ENCODE measurements at regions not wholly inside any gene's neighbourhood (a gene's known extent, or its start where the extent isn't known, plus 50 kb on each side); places are given as distances from the start of the nearest gene placed in this dataset.

GRCh38 chr5:175282611-175283225 lies 161.3 kb downstream of the DRD1 start:
- Histone ChIP-seq H3K9ac (ENCODE audit: low read length) (no peak overlapping the region), H3K4me3 (ENCODE audit: low read depth in 1 of 2, low read length in 2 of 2) (no peak overlapping the region), H3K36me3 (ENCODE audit: insufficient read depth, low read length) (no peaks in the 10 kb centered on the region), H3K27me3 (ENCODE audit: control insufficient read depth in 1 of 2, insufficient read depth in 2 of 2, low read length in 2 of 2) (no peaks in the 10 kb centered on the region), H3K9me3 (ENCODE audit: low read length) (no peaks in the 10 kb centered on the region), H3K27ac (ENCODE audit: low read depth, low read length) (no peak overlapping the region), H3K4me1 (ENCODE audit: insufficient read depth, low read length) (no peaks in the 10 kb centered on the region)

GRCh38 chr5:175281714-175282113 lies 162.3 kb downstream of the DRD1 start:
- H3K4me1 ChIP-seq (ENCODE audit: insufficient read depth, low read length) = no peaks in the 10 kb centered on the region
- no peaks in the 10 kb centered on the region for H3K36me3 ChIP-seq (ENCODE audit: insufficient read depth, low read length)
- no peaks in the 10 kb centered on the region for H3K27me3 ChIP-seq (ENCODE audit: control insufficient read depth in 1 of 2, insufficient read depth in 2 of 2, low read length in 2 of 2)
- H3K27ac ChIP-seq (ENCODE audit: low read depth, low read length) = no peak overlapping the region
- H3K4me3 ChIP-seq (ENCODE audit: low read depth in 1 of 2, low read length in 2 of 2) = no peak overlapping the region
- no peak overlapping the region for H3K9ac ChIP-seq (ENCODE audit: low read length)
- no peaks in the 10 kb centered on the region for H3K9me3 ChIP-seq (ENCODE audit: low read length)

GRCh38 chr5:175281257-175281656 lies 162.7 kb downstream of the DRD1 start:
- Histone ChIP-seq H3K27me3 (ENCODE audit: control insufficient read depth in 1 of 2, insufficient read depth in 2 of 2, low read length in 2 of 2) (no peaks in the 10 kb centered on the region), H3K27ac (ENCODE audit: low read depth, low read length) (no peak overlapping the region), H3K9me3 (ENCODE audit: low read length) (no peaks in the 10 kb centered on the region), H3K4me3 (ENCODE audit: low read depth in 1 of 2, low read length in 2 of 2) (no peak overlapping the region), H3K4me1 (ENCODE audit: insufficient read depth, low read length) (no peaks in the 10 kb centered on the region), H3K36me3 (ENCODE audit: insufficient read depth, low read length) (no peaks in the 10 kb centered on the region), H3K9ac (ENCODE audit: low read length) (no peak overlapping the region)

GRCh38 chr5:175279506-175279905 lies 164.5 kb downstream of the DRD1 start:
- H3K4me3 ChIP-seq (ENCODE audit: low read depth in 1 of 2, low read length in 2 of 2) = no peak overlapping the region
- no peaks in the 10 kb centered on the region for H3K4me1 ChIP-seq (ENCODE audit: insufficient read depth, low read length)
- H3K27ac ChIP-seq (ENCODE audit: low read depth, low read length) = no peak overlapping the region
- H3K27me3 ChIP-seq (ENCODE audit: control insufficient read depth in 1 of 2, insufficient read depth in 2 of 2, low read length in 2 of 2) = no peaks in the 10 kb centered on the region
- H3K36me3 ChIP-seq (ENCODE audit: insufficient read depth, low read length) = no peaks in the 10 kb centered on the region
- no peaks in the 10 kb centered on the region for H3K9me3 ChIP-seq (ENCODE audit: low read length)
- H3K9ac ChIP-seq (ENCODE audit: low read length) = no peak overlapping the region

- Histone ChIP-seq H3K9me3 (ENCODE audit: low read length) (no peaks in the 10 kb centered on the region), H3K9ac (ENCODE audit: low read length) (no peak overlapping the region), H3K36me3 (ENCODE audit: insufficient read depth, low read length) (no peaks in the 10 kb centered on the region), H3K4me3 (ENCODE audit: low read depth in 1 of 2, low read length in 2 of 2) (no peak overlapping the region), H3K4me1 (ENCODE audit: insufficient read depth, low read length) (no peaks in the 10 kb centered on the region), H3K27ac (ENCODE audit: low read depth, low read length) (no peak overlapping the region), H3K27me3 (ENCODE audit: control insufficient read depth in 1 of 2, insufficient read depth in 2 of 2, low read length in 2 of 2) (no peaks in the 10 kb centered on the region)
These were observed 168.2 kb downstream of the DRD1 start for GRCh38 chr5:175275748-175276147.

GRCh38 chr5:175275097-175275496 lies 168.9 kb downstream of the DRD1 start:
- Histone ChIP-seq H3K36me3 (ENCODE audit: insufficient read depth, low read length) (no peaks in the 10 kb centered on the region), H3K4me3 (ENCODE audit: low read depth in 1 of 2, low read length in 2 of 2) (no peak overlapping the region), H3K9ac (ENCODE audit: low read length) (no peak overlapping the region), H3K4me1 (ENCODE audit: insufficient read depth, low read length) (no peaks in the 10 kb centered on the region), H3K27me3 (ENCODE audit: control insufficient read depth in 1 of 2, insufficient read depth in 2 of 2, low read length in 2 of 2) (no peaks in the 10 kb centered on the region), H3K27ac (ENCODE audit: low read depth, low read length) (no peak overlapping the region), H3K9me3 (ENCODE audit: low read length) (no peaks in the 10 kb centered on the region)

GRCh38 chr5:175274171-175274570 lies 169.8 kb downstream of the DRD1 start:
- Histone ChIP-seq H3K27me3 (ENCODE audit: control insufficient read depth in 1 of 2, insufficient read depth in 2 of 2, low read length in 2 of 2) (no peaks in the 10 kb centered on the region), H3K36me3 (ENCODE audit: insufficient read depth, low read length) (no peaks in the 10 kb centered on the region)

GRCh38 chr5:175264406-175264805 lies 179.6 kb downstream of the DRD1 start:
- H3K9ac ChIP-seq (ENCODE audit: low read length) = no peak overlapping the region
- no peak overlapping the region for H3K4me3 ChIP-seq (ENCODE audit: low read depth in 1 of 2, low read length in 2 of 2)
- H3K4me1 ChIP-seq (ENCODE audit: insufficient read depth, low read length) = no peaks in the 10 kb centered on the region
- no peaks in the 10 kb centered on the region for H3K27me3 ChIP-seq (ENCODE audit: control insufficient read depth in 1 of 2, insufficient read depth in 2 of 2, low read length in 2 of 2)
- H3K36me3 ChIP-seq (ENCODE audit: insufficient read depth, low read length) = no peaks in the 10 kb centered on the region
- H3K27ac ChIP-seq (ENCODE audit: low read depth, low read length) = no peak overlapping the region
- H3K9me3 ChIP-seq (ENCODE audit: low read length) = no peaks in the 10 kb centered on the region

More at GRCh38 chr5:175274171-175274570, 169.8 kb downstream of the DRD1 start:
- no peaks in the 10 kb centered on the region for H3K4me1 ChIP-seq (ENCODE audit: insufficient read depth, low read length)
- H3K4me3 ChIP-seq (ENCODE audit: low read depth in 1 of 2, low read length in 2 of 2) = no peak overlapping the region
- H3K27ac ChIP-seq (ENCODE audit: low read depth, low read length) = no peak overlapping the region
- H3K9me3 ChIP-seq (ENCODE audit: low read length) = no peaks in the 10 kb centered on the region
- H3K9ac ChIP-seq (ENCODE audit: low read length) = no peak overlapping the region

- Histone ChIP-seq H3K27ac (ENCODE audit: low read depth, low read length) (no peak overlapping the region), H3K36me3 (ENCODE audit: insufficient read depth, low read length) (no peaks in the 10 kb centered on the region), H3K9me3 (ENCODE audit: low read length) (no peaks in the 10 kb centered on the region), H3K9ac (ENCODE audit: low read length) (no peak overlapping the region), H3K4me3 (ENCODE audit: low read depth in 1 of 2, low read length in 2 of 2) (no peak overlapping the region), H3K4me1 (ENCODE audit: insufficient read depth, low read length) (no peaks in the 10 kb centered on the region), H3K27me3 (ENCODE audit: control insufficient read depth in 1 of 2, insufficient read depth in 2 of 2, low read length in 2 of 2) (no peaks in the 10 kb centered on the region)
These were observed 180.2 kb downstream of the DRD1 start for GRCh38 chr5:175263776-175264175.

GRCh38 chr5:175261526-175261925 lies 182.5 kb downstream of the DRD1 start:
- no peaks in the 10 kb centered on the region for H3K36me3 ChIP-seq (ENCODE audit: insufficient read depth, low read length)
- H3K9ac ChIP-seq (ENCODE audit: low read length) = no peak overlapping the region
- no peaks in the 10 kb centered on the region for H3K4me1 ChIP-seq (ENCODE audit: insufficient read depth, low read length)
- no peak overlapping the region for H3K4me3 ChIP-seq (ENCODE audit: low read depth in 1 of 2, low read length in 2 of 2)
- no peaks in the 10 kb centered on the region for H3K27me3 ChIP-seq (ENCODE audit: control insufficient read depth in 1 of 2, insufficient read depth in 2 of 2, low read length in 2 of 2)
- H3K27ac ChIP-seq (ENCODE audit: low read depth, low read length) = no peak overlapping the region
- no peaks in the 10 kb centered on the region for H3K9me3 ChIP-seq (ENCODE audit: low read length)

GRCh38 chr5:175261037-175261436 lies 182.9 kb downstream of the DRD1 start:
- no peak overlapping the region for H3K4me3 ChIP-seq (ENCODE audit: low read depth in 1 of 2, low read length in 2 of 2)
- no peak overlapping the region for H3K9ac ChIP-seq (ENCODE audit: low read length)
- no peaks in the 10 kb centered on the region for H3K9me3 ChIP-seq (ENCODE audit: low read length)
- no peaks in the 10 kb centered on the region for H3K36me3 ChIP-seq (ENCODE audit: insufficient read depth, low read length)
- no peaks in the 10 kb centered on the region for H3K27me3 ChIP-seq (ENCODE audit: control insufficient read depth in 1 of 2, insufficient read depth in 2 of 2, low read length in 2 of 2)
- H3K4me1 ChIP-seq (ENCODE audit: insufficient read depth, low read length) = no peaks in the 10 kb centered on the region
- no peak overlapping the region for H3K27ac ChIP-seq (ENCODE audit: low read depth, low read length)

GRCh38 chr5:175257847-175258194 lies 186.2 kb downstream of the DRD1 start:
- Histone ChIP-seq H3K36me3 (ENCODE audit: insufficient read depth, low read length) (no peaks in the 10 kb centered on the region), H3K27me3 (ENCODE audit: control insufficient read depth in 1 of 2, insufficient read depth in 2 of 2, low read length in 2 of 2) (no peaks in the 10 kb centered on the region), H3K9ac (ENCODE audit: low read length) (no peak overlapping the region), H3K27ac (ENCODE audit: low read depth, low read length) (no peak overlapping the region), H3K4me3 (ENCODE audit: low read depth in 1 of 2, low read length in 2 of 2) (no peak overlapping the region), H3K9me3 (ENCODE audit: low read length) (no peaks in the 10 kb centered on the region), H3K4me1 (ENCODE audit: insufficient read depth, low read length) (peaks cover 6% of the 10 kb centered on the region)

Data from muscle layer of colon (tissue), 2 donors.